Mesothelial cell of epicardium (in vitro differentiated cells): ENCODE measurements at regions not wholly inside any gene's neighbourhood (a gene's known extent, or its start where the extent isn't known, plus 50 kb on each side); places are given as distances from the start of the nearest gene placed in this dataset.

Experiments used
- DNase-seq, 2 experiments: peaks; one replicate each; pipeline ENCODE4 v3.0.0; 2021; ENCODE audit warnings: low spot score in 2 of 2; ENCODE audit not compliant: unreplicated experiment in 2 of 2
- H3K27ac Mint-ChIP-seq: 2 replicates; pipeline ENCODE4 v1.8.0; 2021; ENCODE audit warnings: mixed read lengths
- H3K27me3 Mint-ChIP-seq: 2 replicates; pipeline ENCODE4 v1.8.0; 2021; ENCODE audit warnings: low read depth, mixed read lengths
- H3K36me3 Mint-ChIP-seq: 2 replicates; pipeline ENCODE4 v1.8.0; 2021; ENCODE audit warnings: mixed read lengths
- H3K4me1 Mint-ChIP-seq: 2 replicates; pipeline ENCODE4 v1.8.0; 2021; ENCODE audit warnings: mixed read lengths
- H3K4me3 Mint-ChIP-seq: 2 replicates; pipeline ENCODE4 v1.8.0; 2021; ENCODE audit warnings: mild to moderate bottlenecking, moderate library complexity, mixed read lengths
- H3K9me3 Mint-ChIP-seq: 2 replicates; pipeline ENCODE4 v1.8.0; 2021; ENCODE audit warnings: mixed read lengths
- CTCF ChIP-seq: fragments of 200-600 bp; sonication (generic); IDR thresholded peaks from one replicate; pipeline ENCODE4 v1.5.0; 2021; ENCODE audit warnings: antibody characterized with exemption; ENCODE audit not compliant: unreplicated experiment

GRCh38 chr11:69983897-69984438, 94.1 kb upstream of the ANO1 start:
- Mint-ChIP-seq H3K27ac (no peak overlapping the region), H3K9me3 (no peaks in the 10 kb centered on the region), H3K4me1 (peaks cover 28% of the 10 kb centered on the region), H3K27me3 (peaks cover 76% of the 10 kb centered on the region), H3K36me3 (no peaks in the 10 kb centered on the region), H3K4me3 (peak overlapping the region; percentile 59)
- no peak for DNase-seq
- no peak for TF ChIP-seq CTCF

GRCh38 chr11:69984457-69985261, 93.5 kb upstream of the ANO1 start:
- H3K27ac Mint-ChIP-seq = no peak overlapping the region
- TF ChIP-seq CTCF = no peak
- H3K36me3 Mint-ChIP-seq = no peaks in the 10 kb centered on the region
- peaks cover 28% of the 10 kb centered on the region for H3K4me1 Mint-ChIP-seq
- H3K4me3 Mint-ChIP-seq = peak overlapping the region; percentile 59
- H3K9me3 Mint-ChIP-seq = no peaks in the 10 kb centered on the region
- H3K27me3 Mint-ChIP-seq = peaks cover 80% of the 10 kb centered on the region
- DNase-seq = no peak

- H3K36me3 Mint-ChIP-seq = peaks cover 2% of the 10 kb centered on the region
- no peak for TF ChIP-seq CTCF
- H3K27ac Mint-ChIP-seq = no peak overlapping the region
- H3K4me3 Mint-ChIP-seq = peak overlapping the region; percentile 59
- peaks cover 28% of the 10 kb centered on the region for H3K4me1 Mint-ChIP-seq
- peaks cover 83% of the 10 kb centered on the region for H3K27me3 Mint-ChIP-seq
- no peak for DNase-seq
- no peaks in the 10 kb centered on the region for H3K9me3 Mint-ChIP-seq
These were observed 92.8 kb upstream of the ANO1 start for GRCh38 chr11:69985331-69985640.

GRCh38 chr11:69985641-69986439, 92.3 kb upstream of the ANO1 start:
- H3K27ac Mint-ChIP-seq = no peak overlapping the region
- DNase-seq = no peak
- H3K9me3 Mint-ChIP-seq = no peaks in the 10 kb centered on the region
- peaks cover 28% of the 10 kb centered on the region for H3K4me1 Mint-ChIP-seq
- peak overlapping the region; percentile 55 for H3K4me3 Mint-ChIP-seq
- peaks cover 89% of the 10 kb centered on the region for H3K27me3 Mint-ChIP-seq
- peaks cover 2% of the 10 kb centered on the region for H3K36me3 Mint-ChIP-seq
- TF ChIP-seq CTCF = no peak

- Mint-ChIP-seq H3K36me3 (peaks cover 2% of the 10 kb centered on the region), H3K4me1 (peaks cover 28% of the 10 kb centered on the region), H3K9me3 (no peaks in the 10 kb centered on the region), H3K4me3 (peak overlapping the region; percentile 45), H3K27ac (no peak overlapping the region), H3K27me3 (peaks cover 94% of the 10 kb centered on the region)
- no peak for DNase-seq
- no peak for TF ChIP-seq CTCF
These were observed 91.7 kb upstream of the ANO1 start for GRCh38 chr11:69986440-69986787.
